NCI-H146 (cell line): ENCODE measurements at regions not wholly inside any gene's neighbourhood (a gene's known extent, or its start where the extent isn't known, plus 50 kb on each side); places are given as distances from the start of the nearest gene placed in this dataset.
"Not testable (repeated sequence)": the region's sequence is repeated elsewhere in the genome, so short reads cannot be mapped to it uniquely, and the experiment has no call there.

Experiments
- DNase-seq: peaks from one replicate; lab custom pipeline; 2025; lab: John Stamatoyannopoulos, UW

- DNase-seq = no peak
Observed at GRCh38 chr1:188594542-188595235, 1765.9 kb downstream of the PLA2G4A start.

- DNase-seq = no peak
Observed at GRCh38 chr1:188599313-188599712, 1770.6 kb downstream of the PLA2G4A start.

DNA sequence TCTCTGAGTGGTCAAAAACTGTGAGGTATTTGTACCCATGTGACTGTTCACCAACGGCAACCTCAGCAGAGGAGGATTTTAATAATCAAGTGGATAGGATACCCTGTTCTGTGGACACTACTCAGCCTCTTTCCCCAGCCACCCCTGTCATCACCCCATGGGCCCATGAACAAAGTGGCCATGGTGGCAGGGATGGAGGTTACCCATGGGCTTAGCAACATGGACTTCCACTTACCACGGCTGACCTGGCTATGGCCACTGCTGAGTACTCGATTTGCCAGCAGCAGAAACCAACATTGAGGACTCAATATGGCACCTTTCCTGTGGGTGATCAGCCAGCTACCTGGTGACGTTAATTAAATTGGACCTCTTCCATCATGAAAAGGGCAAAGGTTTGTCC lies 1782.7 kb downstream of the PLA2G4A start:
- no peak for DNase-seq

DNA sequence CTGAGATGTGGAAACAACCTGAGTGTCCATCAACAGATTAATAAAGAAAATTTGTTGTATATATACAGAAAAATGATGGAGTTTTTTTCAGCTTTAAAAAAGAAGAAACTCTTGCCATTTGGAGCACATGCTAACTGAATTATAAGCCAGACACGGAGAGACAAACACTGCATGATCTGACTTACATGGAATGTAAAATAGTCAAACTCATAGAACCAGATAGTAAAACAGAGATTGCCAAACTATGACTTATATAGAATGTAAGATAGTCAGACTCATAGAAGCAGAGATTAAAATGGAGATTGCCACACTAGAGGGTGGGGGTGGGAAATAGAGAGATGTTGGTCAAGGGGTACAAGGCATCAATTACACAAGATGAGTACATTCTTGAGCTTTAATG lies 1786.6 kb downstream of the PLA2G4A start:
- DNase-seq = no peak

DNA sequence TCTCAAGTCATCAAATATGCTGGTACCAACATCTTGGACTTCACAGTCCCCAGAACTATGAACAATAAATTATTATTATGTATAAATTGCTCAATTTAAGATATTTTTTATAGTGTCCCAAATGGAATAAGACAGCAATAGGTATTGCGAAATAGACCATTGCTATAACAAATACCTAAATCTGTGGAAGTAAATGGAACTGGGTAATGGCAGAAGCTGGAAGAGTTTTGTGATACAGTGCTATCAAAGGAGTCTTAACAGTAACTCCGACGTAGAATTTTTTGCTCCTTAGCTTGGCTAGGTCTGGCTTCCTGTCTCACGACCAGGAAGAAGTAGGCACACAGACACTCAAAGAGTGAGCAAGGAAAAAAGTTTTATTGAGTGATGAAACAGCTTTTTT lies 1791.5 kb downstream of the PLA2G4A start:
- no peak for DNase-seq

DNA sequence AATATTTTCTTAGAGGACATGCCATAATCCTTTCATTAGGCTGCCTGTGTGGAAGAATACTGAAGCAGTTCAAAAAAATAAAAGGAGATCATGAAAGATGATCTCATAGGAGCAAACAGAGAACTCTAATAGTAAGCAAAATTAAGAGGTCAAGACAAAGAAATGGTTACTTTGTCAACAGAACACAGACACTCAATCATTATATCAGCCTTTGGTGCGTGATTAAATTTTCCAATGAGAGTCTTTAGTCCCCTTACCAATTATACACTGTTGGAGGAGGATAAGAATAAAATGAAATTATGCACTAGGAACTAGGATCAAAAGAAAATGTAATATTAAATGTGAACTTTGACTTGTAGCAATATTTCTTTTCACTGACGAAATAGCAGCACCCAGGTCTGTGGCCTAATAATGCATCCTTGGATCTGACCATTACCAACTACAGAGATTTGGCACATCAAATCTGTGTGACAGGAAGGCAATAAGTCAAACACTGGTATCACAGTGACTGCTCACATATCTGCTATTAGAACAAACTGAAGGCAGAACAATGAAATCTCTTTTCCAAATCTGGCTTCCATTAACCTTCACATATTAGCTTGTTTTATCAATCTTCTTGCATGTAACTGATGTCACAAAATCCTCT lies 1812.9 kb downstream of the PLA2G4A start:
- DNase-seq = peak; percentile 89

DNA sequence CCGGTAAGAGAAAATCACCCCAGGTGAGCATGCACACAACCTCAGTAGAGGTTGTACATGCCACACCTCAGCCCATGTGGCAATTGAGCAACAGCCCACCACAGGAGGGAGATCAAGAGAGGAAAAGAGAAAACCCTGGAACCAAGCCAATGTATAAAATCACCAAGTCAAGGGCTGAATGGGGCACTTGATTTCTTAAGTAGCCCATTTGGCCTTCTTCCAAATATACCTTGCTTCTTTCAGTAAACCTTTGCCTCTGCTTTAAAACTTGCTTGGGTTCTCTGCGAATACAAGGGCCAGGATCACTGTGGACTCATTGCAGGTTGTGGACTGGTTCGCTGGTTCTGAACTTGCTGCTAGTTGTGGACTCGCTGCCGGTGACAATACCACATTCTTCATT lies 1814.0 kb downstream of the PLA2G4A start:
- no peak for DNase-seq

- no peak for DNase-seq
Observed at GRCh38 chr1:188652678-188653077, 1823.9 kb downstream of the PLA2G4A start.

DNA sequence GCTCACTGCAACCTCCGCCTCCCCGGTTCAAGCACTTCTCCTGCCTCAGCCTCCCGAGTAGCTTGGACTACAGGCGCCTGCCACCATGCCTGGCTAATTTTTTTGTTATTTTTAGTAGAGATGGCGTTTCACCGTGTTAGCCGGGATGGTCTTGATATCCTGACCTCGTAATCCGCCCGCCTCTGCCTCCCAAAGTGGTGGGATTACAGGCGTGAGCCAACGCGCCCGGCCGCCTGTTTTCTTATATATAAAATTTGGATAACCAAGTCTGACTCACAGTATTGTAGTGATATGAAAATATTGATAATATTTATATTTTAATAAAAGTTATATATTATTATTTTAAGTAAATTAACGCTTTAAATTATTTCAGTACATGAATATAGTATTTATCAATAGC lies 1821.7 kb downstream of the BRINP3 start:
- DNase-seq = not testable (repeated sequence)

DNA sequence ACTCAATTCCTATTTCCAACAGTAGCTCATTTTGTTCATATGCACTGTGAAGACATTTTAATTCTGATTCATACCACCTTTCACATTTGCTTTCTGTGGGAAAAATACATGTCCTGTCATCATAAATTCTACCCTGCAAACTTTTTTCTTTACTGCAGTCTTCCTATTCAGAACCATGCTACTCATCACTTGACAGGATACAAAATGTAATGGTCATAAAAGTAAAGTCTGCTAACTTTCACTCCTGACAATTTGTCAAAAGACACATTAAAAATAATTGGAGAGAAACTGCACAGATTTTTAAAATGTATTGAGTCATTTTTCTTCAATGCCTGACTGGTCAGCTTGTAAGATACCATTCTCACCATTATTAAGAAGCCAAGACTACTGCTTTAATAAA lies 1817.1 kb downstream of the BRINP3 start:
- no peak for DNase-seq

DNA sequence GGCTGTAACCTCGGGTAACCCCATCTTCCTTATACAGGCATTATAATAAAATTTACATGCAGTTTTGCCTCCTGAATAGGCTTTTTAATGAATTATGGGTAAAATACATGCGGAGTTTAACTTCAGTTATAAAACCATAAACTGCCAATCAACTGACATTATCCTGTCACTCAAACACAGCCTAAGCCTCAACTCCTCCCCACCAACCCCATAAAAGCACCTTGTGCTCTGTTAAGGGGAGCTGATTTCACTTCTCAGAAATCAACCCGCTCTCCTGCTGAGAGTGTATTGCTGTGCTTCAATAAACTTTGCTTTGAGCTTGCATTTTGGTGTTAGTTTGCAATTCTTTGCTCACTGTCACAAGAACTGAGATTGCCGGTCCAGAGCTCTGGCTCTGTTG lies 1812.2 kb downstream of the BRINP3 start:
- DNase-seq = no peak

GRCh38 chr1:188668083-188668482 lies 1809.6 kb downstream of the BRINP3 start:
- no peak for DNase-seq

DNA sequence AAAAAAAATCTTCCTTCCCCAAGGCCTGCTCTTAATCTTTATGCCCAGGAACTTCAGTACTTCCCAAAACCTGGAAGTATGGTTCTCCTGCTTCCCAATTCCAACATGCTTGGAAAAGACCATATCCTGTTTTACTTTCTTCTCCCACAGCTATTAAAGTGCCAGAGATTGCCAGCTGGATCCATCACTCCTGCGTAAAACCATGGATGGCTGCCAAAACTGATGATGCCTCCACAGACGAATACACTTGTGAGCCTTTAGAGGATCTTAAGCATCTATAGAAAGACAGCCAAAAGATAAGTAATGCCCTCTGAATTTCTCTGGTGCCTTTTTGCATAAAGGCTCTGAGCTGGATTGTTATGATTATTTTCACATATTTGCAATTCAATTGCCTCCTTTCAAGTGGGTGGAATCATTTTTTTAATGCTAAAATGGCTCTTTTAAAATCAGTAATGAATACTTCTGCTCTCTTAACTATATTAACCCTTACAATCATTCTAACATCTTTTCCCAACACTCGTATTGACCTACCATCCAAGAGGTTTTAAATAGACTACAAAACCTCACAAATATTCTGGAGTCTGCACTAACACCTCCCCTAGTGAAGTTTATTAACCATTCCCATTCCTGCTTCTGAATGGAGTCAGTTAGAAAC lies 1807.8 kb downstream of the BRINP3 start:
- no peak for DNase-seq

GRCh38 chr1:188670837-188671236 lies 1806.8 kb downstream of the BRINP3 start:
- no peak for DNase-seq

- no peak for DNase-seq
Observed at GRCh38 chr1:188672153-188672552, 1805.5 kb downstream of the BRINP3 start.

- DNase-seq = peak; percentile 64
Observed at GRCh38 chr1:188689542-188689941, 1788.1 kb downstream of the BRINP3 start.

- DNase-seq = no peak
Observed at GRCh38 chr1:188700116-188700515, 1777.5 kb downstream of the BRINP3 start.

- no peak for DNase-seq
Observed at GRCh38 chr1:188706742-188707141, 1770.9 kb downstream of the BRINP3 start.

DNA sequence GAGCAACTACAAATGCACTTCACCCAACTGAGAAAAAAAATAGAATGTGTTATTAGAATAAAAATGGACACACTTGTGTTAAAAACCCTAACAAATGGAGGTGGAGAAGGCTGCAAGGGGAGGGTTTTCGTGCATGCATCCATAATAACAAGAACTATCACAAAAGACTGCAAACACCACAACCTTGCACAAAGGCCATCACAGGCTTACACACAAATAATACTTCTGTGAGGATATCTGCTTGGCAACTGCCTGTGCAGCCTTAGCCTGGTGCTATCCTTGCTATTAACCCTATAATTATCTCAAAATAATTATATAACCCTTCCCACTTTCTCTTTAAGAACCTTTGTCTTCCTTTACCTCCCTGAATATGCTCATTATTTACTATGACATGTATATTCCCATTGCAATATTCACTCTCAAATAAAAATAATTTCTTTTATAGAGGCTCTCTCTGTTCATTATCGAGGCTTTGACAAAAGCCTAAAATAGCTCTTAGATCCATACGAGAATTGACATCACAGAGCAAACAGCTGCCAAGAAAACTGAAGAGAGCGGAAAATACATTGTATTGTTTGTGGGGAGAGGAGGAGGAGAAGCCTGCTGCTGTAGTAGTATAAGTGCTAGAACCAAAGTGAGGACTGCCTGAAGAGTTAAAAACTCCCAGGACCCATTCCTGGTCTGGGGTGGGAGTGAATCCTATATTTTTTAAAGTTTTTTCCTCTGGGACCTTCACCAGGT lies 1768.7 kb downstream of the BRINP3 start:
- DNase-seq = peak; percentile 44

GRCh38 chr1:188715566-188715965 lies 1762.1 kb downstream of the BRINP3 start:
- peak; percentile 34 for DNase-seq

DNA sequence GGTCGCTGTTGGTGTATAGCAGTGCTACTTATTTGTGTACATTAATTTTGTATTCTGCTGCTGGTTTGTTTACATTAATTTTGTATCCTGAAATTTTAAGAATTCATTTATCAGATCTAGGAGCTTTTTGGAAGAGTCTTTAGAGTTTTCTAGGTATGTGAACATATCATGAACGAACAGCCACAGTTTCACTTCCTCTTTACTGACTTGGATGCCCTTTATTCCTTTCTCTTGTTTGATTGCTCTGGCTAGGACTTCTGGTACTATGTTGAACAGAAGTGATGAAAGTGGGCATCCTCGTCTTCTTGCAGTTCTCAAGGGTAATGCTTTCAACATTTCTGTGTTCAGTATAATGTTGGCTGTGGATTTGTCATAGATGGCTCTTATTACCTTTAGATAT lies 1757.9 kb downstream of the BRINP3 start:
- no peak for DNase-seq

DNA sequence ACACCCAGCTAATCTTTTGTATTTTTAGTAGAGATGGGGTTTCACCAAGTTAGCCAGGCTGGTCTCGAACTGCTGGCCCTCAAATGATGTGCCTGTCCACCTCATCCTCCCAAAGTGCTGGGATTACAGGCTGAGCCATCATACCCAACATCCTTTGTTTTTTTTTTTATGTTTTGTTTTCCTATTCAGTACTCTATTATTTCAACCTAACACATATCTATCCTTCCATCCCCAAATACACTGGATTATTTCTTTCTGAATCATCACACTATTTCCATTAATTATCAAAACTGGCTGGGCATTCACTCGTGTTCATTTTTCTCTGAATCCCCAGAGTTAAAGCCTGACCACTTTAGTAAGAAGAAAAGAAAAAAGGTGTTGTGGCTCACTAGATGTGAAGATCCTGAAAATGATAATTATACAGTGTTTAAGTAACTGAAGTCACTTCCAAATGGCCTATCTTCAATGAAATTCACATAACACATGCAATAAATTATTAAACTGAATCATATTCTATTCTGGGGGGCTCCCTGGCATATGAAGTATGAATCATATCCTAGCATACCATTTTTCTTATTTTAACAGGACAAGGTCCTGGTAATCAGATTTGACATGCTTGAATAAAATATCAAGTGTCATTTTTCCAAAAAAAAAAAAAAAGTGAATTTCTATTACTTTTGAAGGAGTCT lies 1754.2 kb downstream of the BRINP3 start:
- no peak for DNase-seq
